Fibroblast of lung (primary cell): ENCODE measurements at regions not wholly inside any gene's neighbourhood (a gene's known extent, or its start where the extent isn't known, plus 50 kb on each side); places are given as distances from the start of the nearest gene placed in this dataset.

ENCODE experiments used
- EZH2 ChIP-seq: IDR thresholded peaks from 2 replicates; pipeline ENCODE4 v1.5.1; 2012; ENCODE audit warnings: low read length, control low read depth, mild to moderate bottlenecking; ENCODE audit errors: missing control alignments
- TF ChIP-seq, protein P1 (sequence below), 2 donors: IDR thresholded peaks in 1 of 2; conservative IDR thresholded peaks in 1 of 2; 1 replicate in 1 of 2; 2 replicates in 1 of 2; pipeline ENCODE4 v1.5.1; 2011 to 2012; ENCODE audit warnings: low read length in 2 of 2, control low read depth in 1 of 2, inconsistent platforms in 1 of 2, low read depth in 1 of 2, mild to moderate bottlenecking in 1 of 2

GRCh38 chr6:26246553-26246952 lies 118.4 kb upstream of the BTN3A2 start:
- TF ChIP-seq, protein P1, sequence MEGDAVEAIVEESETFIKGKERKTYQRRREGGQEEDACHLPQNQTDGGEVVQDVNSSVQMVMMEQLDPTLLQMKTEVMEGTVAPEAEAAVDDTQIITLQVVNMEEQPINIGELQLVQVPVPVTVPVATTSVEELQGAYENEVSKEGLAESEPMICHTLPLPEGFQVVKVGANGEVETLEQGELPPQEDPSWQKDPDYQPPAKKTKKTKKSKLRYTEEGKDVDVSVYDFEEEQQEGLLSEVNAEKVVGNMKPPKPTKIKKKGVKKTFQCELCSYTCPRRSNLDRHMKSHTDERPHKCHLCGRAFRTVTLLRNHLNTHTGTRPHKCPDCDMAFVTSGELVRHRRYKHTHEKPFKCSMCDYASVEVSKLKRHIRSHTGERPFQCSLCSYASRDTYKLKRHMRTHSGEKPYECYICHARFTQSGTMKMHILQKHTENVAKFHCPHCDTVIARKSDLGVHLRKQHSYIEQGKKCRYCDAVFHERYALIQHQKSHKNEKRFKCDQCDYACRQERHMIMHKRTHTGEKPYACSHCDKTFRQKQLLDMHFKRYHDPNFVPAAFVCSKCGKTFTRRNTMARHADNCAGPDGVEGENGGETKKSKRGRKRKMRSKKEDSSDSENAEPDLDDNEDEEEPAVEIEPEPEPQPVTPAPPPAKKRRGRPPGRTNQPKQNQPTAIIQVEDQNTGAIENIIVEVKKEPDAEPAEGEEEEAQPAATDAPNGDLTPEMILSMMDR (conservative IDR thresholded peaks at IDR 0.05 in 1 of 2, IDR thresholded peaks at IDR 0.05 in 1 of 2; ENCODE audit: low read depth in 1 of 2, low read length in 2 of 2) = no peak
- TF ChIP-seq EZH2 = no peak
